Suprapubic skin (tissue), 4 donors: ENCODE measurements at regions not wholly inside any gene's neighbourhood (a gene's known extent, or its start where the extent isn't known, plus 50 kb on each side); places are given as distances from the start of the nearest gene placed in this dataset.

Experiments
- EP300 ChIP-seq: sonication (generic); formaldehyde crosslinking; IDR thresholded peaks from one replicate; pipeline ENCODE4 v1.6.1; 2017; ENCODE audit warnings: antibody characterized with exemption
- POLR2A ChIP-seq, 2 donors: fragments of 450-650 bp; IDR thresholded peaks; one replicate each; pipeline ENCODE4 v1.6.1; 2017; ENCODE audit warnings: antibody characterized with exemption in 2 of 2, mild to moderate bottlenecking in 2 of 2, moderate library complexity in 2 of 2
- POLR2AphosphoS5 ChIP-seq, 3 donors: sonication (generic); formaldehyde crosslinking; IDR thresholded peaks; one replicate each; pipeline ENCODE4 v1.6.1; 2017; ENCODE audit warnings: antibody characterized with exemption in 3 of 3
- TF ChIP-seq, protein P1 (sequence below), 2 donors: fragments of 200-600 bp in 1 of 2; fragments of 450-650 bp in 1 of 2; sonication (generic) in 1 of 2; IDR thresholded peaks; one replicate each; pipeline ENCODE4 v1.5.1; 2016 to 2019; ENCODE audit warnings: antibody characterized with exemption in 2 of 2, mild to moderate bottlenecking in 1 of 2, moderate library complexity in 1 of 2

DNA sequence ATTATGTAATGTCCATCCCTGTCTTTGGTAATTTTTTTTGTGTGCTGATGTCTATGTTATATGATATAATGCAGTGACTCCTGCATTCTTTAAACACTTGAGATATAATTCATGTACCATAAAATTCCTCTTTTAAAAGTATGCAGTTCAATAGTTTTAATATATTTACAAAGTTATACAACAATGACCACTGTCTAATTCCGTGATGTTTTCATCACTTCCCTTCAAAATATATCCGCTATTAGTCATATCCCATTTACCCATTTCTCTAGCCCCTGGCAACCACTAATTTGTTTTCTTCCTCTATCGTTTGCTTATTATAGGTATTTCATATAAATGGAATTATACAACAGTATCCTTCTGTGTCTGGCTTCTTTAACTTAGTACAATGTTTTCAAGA, 64.9 kb upstream of the SUCLG2 start:
- TF ChIP-seq, protein P1, sequence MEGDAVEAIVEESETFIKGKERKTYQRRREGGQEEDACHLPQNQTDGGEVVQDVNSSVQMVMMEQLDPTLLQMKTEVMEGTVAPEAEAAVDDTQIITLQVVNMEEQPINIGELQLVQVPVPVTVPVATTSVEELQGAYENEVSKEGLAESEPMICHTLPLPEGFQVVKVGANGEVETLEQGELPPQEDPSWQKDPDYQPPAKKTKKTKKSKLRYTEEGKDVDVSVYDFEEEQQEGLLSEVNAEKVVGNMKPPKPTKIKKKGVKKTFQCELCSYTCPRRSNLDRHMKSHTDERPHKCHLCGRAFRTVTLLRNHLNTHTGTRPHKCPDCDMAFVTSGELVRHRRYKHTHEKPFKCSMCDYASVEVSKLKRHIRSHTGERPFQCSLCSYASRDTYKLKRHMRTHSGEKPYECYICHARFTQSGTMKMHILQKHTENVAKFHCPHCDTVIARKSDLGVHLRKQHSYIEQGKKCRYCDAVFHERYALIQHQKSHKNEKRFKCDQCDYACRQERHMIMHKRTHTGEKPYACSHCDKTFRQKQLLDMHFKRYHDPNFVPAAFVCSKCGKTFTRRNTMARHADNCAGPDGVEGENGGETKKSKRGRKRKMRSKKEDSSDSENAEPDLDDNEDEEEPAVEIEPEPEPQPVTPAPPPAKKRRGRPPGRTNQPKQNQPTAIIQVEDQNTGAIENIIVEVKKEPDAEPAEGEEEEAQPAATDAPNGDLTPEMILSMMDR (IDR thresholded peaks at IDR 0.05): no peak
- no peak for TF ChIP-seq POLR2A (IDR thresholded peaks at IDR 0.05)
- TF ChIP-seq POLR2AphosphoS5 (IDR thresholded peaks at IDR 0.05): no peak
- TF ChIP-seq EP300: no peak
